NB4 (cell line): ENCODE measurements at regions not wholly inside any gene's neighbourhood (a gene's known extent, or its start where the extent isn't known, plus 50 kb on each side); places are given as distances from the start of the nearest gene placed in this dataset.

Experiments used
- CTCF ChIP-seq: IDR thresholded peaks from one replicate; pipeline ENCODE4 v1.5.1; 2012; ENCODE audit warnings: low read depth, low read length
- POLR2A ChIP-seq: IDR thresholded peaks from 2 replicates; pipeline ENCODE4 v1.6.1; 2011; ENCODE audit warnings: mild to moderate bottlenecking; ENCODE audit not compliant: insufficient read length; ENCODE audit errors: extremely low read depth

GRCh38 chr13:53537586-53537985 is 509.0 kb downstream of the OLFM4 start:
- TF ChIP-seq CTCF (no peak), POLR2A (no peak)
